ENCODE measurements at regions not wholly inside any gene's neighbourhood (a gene's known extent, or its start where the extent isn't known, plus 50 kb on each side); places are given as distances from the start of the nearest gene placed in this dataset.

- H3K27ac ChIP-seq: no peak overlapping the region
- no peaks in the 10 kb centered on the region for H3K36me3 ChIP-seq
- intact Hi-C loops (cut with DNase I): no loop called here
- 9 to 27% (median 16%) methylated on average over 1 of the region's 1 CpG for WGBS, 3 donors
- no peak overlapping the region for H3K4me3 ChIP-seq
- TF ChIP-seq CTCF (IDR thresholded peaks at IDR 0.05) (no peak), POLR2A (IDR thresholded peaks at IDR 0.05) (no peak), EP300 (IDR thresholded peaks at IDR 0.05) (no peak)
- no peaks in the 10 kb centered on the region for H3K27me3 ChIP-seq
- no peak for DNase-seq
- H3K4me1 ChIP-seq (ENCODE audit: insufficient read depth): no peaks in the 10 kb centered on the region
- H3K9me3 ChIP-seq: no peaks in the 10 kb centered on the region
These were observed 221.1 kb downstream of the RDH14 start for GRCh38 chr2:18339326-18339725.

- Histone ChIP-seq H3K36me3 (no peaks in the 10 kb centered on the region), H3K27ac (no peak overlapping the region), H3K27me3 (no peaks in the 10 kb centered on the region), H3K4me1 (ENCODE audit: insufficient read depth) (no peaks in the 10 kb centered on the region), H3K9me3 (no peaks in the 10 kb centered on the region), H3K4me3 (no peak overlapping the region)
- no peak for DNase-seq
- intact Hi-C loops (cut with DNase I): no loop called here
- WGBS, 3 donors: 59 to 67% (median 64%) methylated on average over 2 of the region's 2 CpGs
- TF ChIP-seq CTCF (IDR thresholded peaks at IDR 0.05) (no peak), POLR2A (IDR thresholded peaks at IDR 0.05) (no peak), EP300 (IDR thresholded peaks at IDR 0.05) (no peak)
These were observed 223.5 kb downstream of the RDH14 start for GRCh38 chr2:18336975-18337374.

GRCh38 chr2:18332477-18332876 lies 228.0 kb downstream of the RDH14 start:
- Histone ChIP-seq H3K36me3 (no peaks in the 10 kb centered on the region), H3K4me1 (ENCODE audit: insufficient read depth) (no peaks in the 10 kb centered on the region), H3K9me3 (no peaks in the 10 kb centered on the region), H3K27me3 (no peaks in the 10 kb centered on the region), H3K4me3 (no peak overlapping the region), H3K27ac (no peak overlapping the region)
- intact Hi-C loops (cut with DNase I): no loop called here
- WGBS, 3 donors: 90 to 94% (median 91%) methylated on average over 5 to 6 of the region's 6 CpGs
- no peak for DNase-seq
- no peak for TF ChIP-seq EP300 (IDR thresholded peaks at IDR 0.05)
- no peak for TF ChIP-seq POLR2A (IDR thresholded peaks at IDR 0.05)
- TF ChIP-seq CTCF (IDR thresholded peaks at IDR 0.05): no peak

GRCh38 chr2:18325118-18325517 lies 235.3 kb downstream of the RDH14 start:
- Histone ChIP-seq H3K36me3 (no peaks in the 10 kb centered on the region), H3K9me3 (no peaks in the 10 kb centered on the region), H3K27me3 (no peaks in the 10 kb centered on the region), H3K4me1 (ENCODE audit: insufficient read depth) (no peaks in the 10 kb centered on the region), H3K27ac (no peak overlapping the region), H3K4me3 (no peak overlapping the region)
- WGBS, 3 donors: 56 to 61% (median 60%) methylated on average over 5 of the region's 5 CpGs
- DNase-seq: no peak
- TF ChIP-seq CTCF (IDR thresholded peaks at IDR 0.05) (no peak), EP300 (IDR thresholded peaks at IDR 0.05) (no peak), POLR2A (IDR thresholded peaks at IDR 0.05) (no peak)
- intact Hi-C loops (cut with DNase I): no loop called here

GRCh38 chr2:18319987-18320386 lies 240.5 kb downstream of the RDH14 start:
- no peak overlapping the region for H3K27ac ChIP-seq
- no peak overlapping the region for H3K4me3 ChIP-seq
- TF ChIP-seq POLR2A (IDR thresholded peaks at IDR 0.05) (no peak), EP300 (IDR thresholded peaks at IDR 0.05) (no peak), CTCF (IDR thresholded peaks at IDR 0.05) (no peak)
- DNase-seq: no peak
- H3K4me1 ChIP-seq (ENCODE audit: insufficient read depth): no peaks in the 10 kb centered on the region
- H3K9me3 ChIP-seq: no peaks in the 10 kb centered on the region
- no peaks in the 10 kb centered on the region for H3K36me3 ChIP-seq
- intact Hi-C loops (cut with DNase I): no loop called here
- no peaks in the 10 kb centered on the region for H3K27me3 ChIP-seq

All from ovary (tissue), 7 donors.